Activated T-cell treated with anti-CD3 and anti-CD28 coated beads, Interleukin-2, amount 50 U/mL, for 24 hours (primary cell): ENCODE measurements at regions not wholly inside any gene's neighbourhood (a gene's known extent, or its start where the extent isn't known, plus 50 kb on each side); places are given as distances from the start of the nearest gene placed in this dataset.

Experiments
- DNase-seq: peaks from one replicate; pipeline ENCODE4 v3.0.0-alpha.2; 2020
- H3K27ac Mint-ChIP-seq: 2 replicates; pipeline ENCODE4 v1.8.0; 2020; ENCODE audit warnings: mild to moderate bottlenecking, mixed read lengths
- H3K27me3 Mint-ChIP-seq: 2 replicates; pipeline ENCODE4 v1.8.0; 2020; ENCODE audit warnings: mixed read lengths
- H3K36me3 Mint-ChIP-seq: 2 replicates; pipeline ENCODE4 v1.8.0; 2020; ENCODE audit warnings: low read depth, mixed read lengths
- H3K4me1 Mint-ChIP-seq: 2 replicates; pipeline ENCODE4 v1.8.0; 2020; ENCODE audit warnings: low read depth, mixed read lengths
- H3K4me3 Mint-ChIP-seq: 2 replicates; pipeline ENCODE4 v1.8.0; 2020; ENCODE audit warnings: mild to moderate bottlenecking, moderate library complexity, mixed read lengths
- H3K9me3 Mint-ChIP-seq: 2 replicates; pipeline ENCODE4 v1.8.0; 2020; ENCODE audit warnings: mixed read lengths

DNA sequence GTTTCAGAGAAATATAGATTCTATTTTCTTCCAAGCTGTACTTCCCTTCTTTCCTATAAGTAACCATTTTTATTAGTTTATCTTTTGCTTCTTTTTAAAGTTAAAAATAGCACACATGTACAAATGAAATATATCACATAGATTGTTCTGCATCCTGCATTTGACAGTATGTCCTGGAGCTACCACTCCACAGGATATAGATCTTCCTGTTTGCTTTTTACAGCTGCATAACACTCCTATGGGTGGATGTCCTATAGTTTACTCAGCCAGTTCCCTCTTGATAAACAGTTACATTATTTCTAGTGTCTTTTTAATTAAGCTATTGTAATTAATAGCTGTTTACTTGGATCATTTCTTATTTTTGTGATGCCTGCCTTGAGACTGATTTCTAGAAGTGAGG is 301.6 kb upstream of the DDX53 start:
- Mint-ChIP-seq H3K9me3 (no peaks in the 10 kb centered on the region), H3K4me3 (no peak overlapping the region), H3K27me3 (peaks cover 4% of the 10 kb centered on the region), H3K36me3 (no peaks in the 10 kb centered on the region), H3K4me1 (no peaks in the 10 kb centered on the region), H3K27ac (no peak overlapping the region)
- DNase-seq = no peak

- no peak for DNase-seq
- no peaks in the 10 kb centered on the region for H3K4me1 Mint-ChIP-seq
- H3K27me3 Mint-ChIP-seq = peaks cover 10% of the 10 kb centered on the region
- no peaks in the 10 kb centered on the region for H3K9me3 Mint-ChIP-seq
- no peak overlapping the region for H3K27ac Mint-ChIP-seq
- no peaks in the 10 kb centered on the region for H3K36me3 Mint-ChIP-seq
- no peak overlapping the region for H3K4me3 Mint-ChIP-seq
These were observed 300.1 kb upstream of the DDX53 start for GRCh38 chrX:22699581-22700091.

- H3K9me3 Mint-ChIP-seq = no peaks in the 10 kb centered on the region
- H3K4me3 Mint-ChIP-seq = no peak overlapping the region
- peaks cover 7% of the 10 kb centered on the region for H3K27me3 Mint-ChIP-seq
- no peak for DNase-seq
- no peaks in the 10 kb centered on the region for H3K36me3 Mint-ChIP-seq
- H3K4me1 Mint-ChIP-seq = no peaks in the 10 kb centered on the region
- no peak overlapping the region for H3K27ac Mint-ChIP-seq
These were observed 286.8 kb upstream of the DDX53 start for GRCh38 chrX:22712942-22713341.

DNA sequence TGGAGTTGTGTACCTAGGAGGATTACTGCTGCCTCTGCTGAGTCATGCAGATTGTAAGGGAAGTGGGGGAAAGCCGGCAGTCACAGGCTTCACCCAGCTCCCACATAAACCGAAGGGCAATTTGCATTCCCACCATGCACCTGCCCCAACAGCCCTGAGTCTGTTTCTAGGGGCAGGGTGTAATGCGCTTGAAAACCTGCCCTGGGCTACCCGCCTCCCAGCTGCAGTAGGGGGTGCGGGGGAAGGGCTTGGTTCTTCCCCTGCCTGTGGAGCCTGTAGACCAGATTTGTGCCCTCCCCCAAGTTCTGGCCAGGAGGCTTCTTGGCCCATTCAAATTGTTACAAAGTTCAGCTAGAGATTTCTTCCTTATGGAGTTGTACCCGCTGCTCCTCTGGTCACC is 269.2 kb upstream of the DDX53 start:
- no peak overlapping the region for H3K4me3 Mint-ChIP-seq
- no peaks in the 10 kb centered on the region for H3K36me3 Mint-ChIP-seq
- DNase-seq = no peak
- peaks cover 43% of the 10 kb centered on the region for H3K27me3 Mint-ChIP-seq
- H3K4me1 Mint-ChIP-seq = no peaks in the 10 kb centered on the region
- no peak overlapping the region for H3K27ac Mint-ChIP-seq
- no peaks in the 10 kb centered on the region for H3K9me3 Mint-ChIP-seq

GRCh38 chrX:22737541-22737940 is 262.2 kb upstream of the DDX53 start:
- Mint-ChIP-seq H3K4me1 (no peaks in the 10 kb centered on the region), H3K36me3 (no peaks in the 10 kb centered on the region), H3K27ac (no peak overlapping the region), H3K27me3 (peaks cover 34% of the 10 kb centered on the region), H3K4me3 (no peak overlapping the region), H3K9me3 (no peaks in the 10 kb centered on the region)
- DNase-seq = no peak

- peaks cover 24% of the 10 kb centered on the region for H3K27me3 Mint-ChIP-seq
- no peaks in the 10 kb centered on the region for H3K4me1 Mint-ChIP-seq
- H3K27ac Mint-ChIP-seq = no peak overlapping the region
- H3K36me3 Mint-ChIP-seq = no peaks in the 10 kb centered on the region
- no peak for DNase-seq
- H3K9me3 Mint-ChIP-seq = no peaks in the 10 kb centered on the region
- H3K4me3 Mint-ChIP-seq = no peak overlapping the region
These were observed 260.5 kb upstream of the DDX53 start for GRCh38 chrX:22739276-22739675.

DNA sequence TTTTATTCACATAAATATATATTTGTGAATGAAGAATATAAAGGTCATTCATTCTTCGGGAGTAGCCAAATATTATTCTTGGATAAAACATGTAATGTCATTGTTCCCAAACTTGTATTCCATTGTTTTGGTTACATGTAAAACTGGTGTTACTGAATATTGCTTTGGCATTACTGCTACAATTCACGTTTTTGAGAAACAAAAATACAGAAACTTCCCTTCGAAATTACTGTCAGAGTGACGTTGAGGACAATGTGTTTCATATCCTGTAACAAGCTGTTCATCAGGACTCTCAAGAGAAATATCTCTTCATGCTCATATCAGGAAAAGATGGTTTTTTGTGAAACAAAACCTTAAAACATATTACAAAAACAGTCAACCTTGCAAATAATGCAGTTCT is 258.9 kb upstream of the DDX53 start:
- Mint-ChIP-seq H3K27me3 (peaks cover 23% of the 10 kb centered on the region), H3K9me3 (no peaks in the 10 kb centered on the region), H3K27ac (no peak overlapping the region), H3K36me3 (no peaks in the 10 kb centered on the region), H3K4me3 (no peak overlapping the region), H3K4me1 (no peaks in the 10 kb centered on the region)
- DNase-seq = no peak

DNA sequence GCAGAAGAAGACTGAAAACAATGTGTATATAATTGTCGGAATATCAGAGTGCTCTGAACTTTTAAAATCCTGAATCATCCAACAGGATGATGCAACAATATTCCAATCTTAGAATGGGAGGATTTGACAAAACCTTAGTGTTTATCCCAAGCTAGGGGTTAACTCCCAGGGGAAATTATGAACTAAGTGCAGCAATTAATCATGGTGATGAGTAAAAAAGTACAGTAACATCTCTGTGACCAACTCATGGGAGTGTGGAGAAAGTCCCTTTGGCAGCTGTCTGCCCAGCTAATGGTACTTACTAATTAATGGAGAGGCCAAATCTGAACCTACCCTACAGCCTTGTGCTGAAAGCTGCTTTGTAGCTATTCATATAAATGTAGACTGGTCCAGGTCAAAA is 257.6 kb upstream of the DDX53 start:
- Mint-ChIP-seq H3K9me3 (no peaks in the 10 kb centered on the region), H3K36me3 (no peaks in the 10 kb centered on the region), H3K27me3 (peaks cover 26% of the 10 kb centered on the region), H3K27ac (no peak overlapping the region), H3K4me3 (no peak overlapping the region), H3K4me1 (no peaks in the 10 kb centered on the region)
- DNase-seq = no peak

DNA sequence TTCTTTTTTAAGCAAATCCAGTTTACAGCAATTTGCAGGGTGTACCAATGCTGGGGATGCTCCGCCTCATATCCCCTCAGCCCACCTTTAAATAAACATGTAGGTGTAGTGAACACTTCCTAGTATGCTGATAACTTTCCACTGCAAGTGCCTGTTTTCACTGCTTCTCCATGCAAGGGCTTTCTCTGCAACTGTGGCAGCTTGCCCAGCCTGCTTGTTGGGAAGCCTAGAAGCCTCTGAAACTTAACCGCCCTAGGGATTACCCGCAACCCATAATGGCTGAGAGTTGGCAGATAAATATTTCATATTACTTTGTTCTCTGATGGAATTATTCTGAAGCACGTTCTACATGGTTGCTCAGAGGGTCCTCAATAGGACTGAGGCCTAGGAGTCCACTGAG is 253.7 kb upstream of the DDX53 start:
- no peaks in the 10 kb centered on the region for H3K4me1 Mint-ChIP-seq
- no peak overlapping the region for H3K4me3 Mint-ChIP-seq
- H3K27ac Mint-ChIP-seq = no peak overlapping the region
- DNase-seq = no peak
- peaks cover 34% of the 10 kb centered on the region for H3K27me3 Mint-ChIP-seq
- no peaks in the 10 kb centered on the region for H3K9me3 Mint-ChIP-seq
- no peaks in the 10 kb centered on the region for H3K36me3 Mint-ChIP-seq

GRCh38 chrX:22748093-22748999 is 251.4 kb upstream of the DDX53 start:
- H3K9me3 Mint-ChIP-seq = no peaks in the 10 kb centered on the region
- H3K27ac Mint-ChIP-seq = no peak overlapping the region
- peaks cover 29% of the 10 kb centered on the region for H3K27me3 Mint-ChIP-seq
- H3K36me3 Mint-ChIP-seq = no peaks in the 10 kb centered on the region
- DNase-seq = peak; percentile 45
- H3K4me3 Mint-ChIP-seq = no peak overlapping the region
- no peaks in the 10 kb centered on the region for H3K4me1 Mint-ChIP-seq

- H3K9me3 Mint-ChIP-seq = no peaks in the 10 kb centered on the region
- H3K27me3 Mint-ChIP-seq = peaks cover 7% of the 10 kb centered on the region
- no peak overlapping the region for H3K4me3 Mint-ChIP-seq
- H3K36me3 Mint-ChIP-seq = no peaks in the 10 kb centered on the region
- H3K4me1 Mint-ChIP-seq = no peaks in the 10 kb centered on the region
- DNase-seq = no peak
- H3K27ac Mint-ChIP-seq = no peak overlapping the region
These were observed 240.8 kb upstream of the DDX53 start for GRCh38 chrX:22758807-22759481.

- Mint-ChIP-seq H3K27ac (no peak overlapping the region), H3K4me1 (no peaks in the 10 kb centered on the region), H3K36me3 (no peaks in the 10 kb centered on the region), H3K27me3 (peaks cover 7% of the 10 kb centered on the region), H3K9me3 (no peaks in the 10 kb centered on the region), H3K4me3 (no peak overlapping the region)
- no peak for DNase-seq
These were observed 239.2 kb upstream of the DDX53 start for GRCh38 chrX:22760513-22761057.

- no peaks in the 10 kb centered on the region for H3K4me1 Mint-ChIP-seq
- no peak for DNase-seq
- H3K27me3 Mint-ChIP-seq = peaks cover 22% of the 10 kb centered on the region
- H3K36me3 Mint-ChIP-seq = no peaks in the 10 kb centered on the region
- H3K9me3 Mint-ChIP-seq = peaks cover 3% of the 10 kb centered on the region
- no peak overlapping the region for H3K4me3 Mint-ChIP-seq
- H3K27ac Mint-ChIP-seq = no peak overlapping the region
These were observed 211.5 kb upstream of the DDX53 start for GRCh38 chrX:22788221-22788620.

DNA sequence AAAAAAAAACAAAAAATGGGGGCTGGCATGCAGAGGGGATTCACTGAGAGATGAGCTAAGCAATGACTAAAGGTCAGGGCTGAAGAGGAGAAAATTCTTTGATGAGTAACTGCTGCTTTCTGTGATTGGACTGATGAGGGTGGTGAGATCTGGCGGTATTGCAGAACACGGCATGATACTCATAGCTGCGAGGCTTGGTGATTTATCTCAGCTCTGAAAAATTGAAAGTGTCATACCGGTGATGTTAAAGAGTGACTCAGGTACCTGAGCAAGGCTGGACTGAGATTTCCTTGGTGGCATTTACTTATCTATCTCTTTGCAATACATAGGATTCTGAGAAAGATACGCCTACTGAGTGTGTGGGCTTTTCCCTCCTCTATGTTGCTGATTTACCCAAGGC is 204.1 kb upstream of the DDX53 start:
- DNase-seq = no peak
- Mint-ChIP-seq H3K27ac (no peak overlapping the region), H3K9me3 (no peaks in the 10 kb centered on the region), H3K4me1 (no peaks in the 10 kb centered on the region), H3K27me3 (peaks cover 14% of the 10 kb centered on the region), H3K4me3 (no peak overlapping the region), H3K36me3 (no peaks in the 10 kb centered on the region)

- DNase-seq = no peak
- H3K4me3 Mint-ChIP-seq = no peak overlapping the region
- no peaks in the 10 kb centered on the region for H3K9me3 Mint-ChIP-seq
- no peaks in the 10 kb centered on the region for H3K4me1 Mint-ChIP-seq
- no peaks in the 10 kb centered on the region for H3K36me3 Mint-ChIP-seq
- no peak overlapping the region for H3K27ac Mint-ChIP-seq
- peaks cover 11% of the 10 kb centered on the region for H3K27me3 Mint-ChIP-seq
These were observed 199.4 kb upstream of the DDX53 start for GRCh38 chrX:22800360-22800759.
